Endothelial cell (in vitro differentiated cells): ENCODE measurements at regions not wholly inside any gene's neighbourhood (a gene's known extent, or its start where the extent isn't known, plus 50 kb on each side); places are given as distances from the start of the nearest gene placed in this dataset.

Experiments used
- DNase-seq: peaks from one replicate; pipeline ENCODE4 v3.0.0; 2021; ENCODE audit warnings: low spot score
- H3K27ac Mint-ChIP-seq: one replicate; pipeline ENCODE4 v1.8.0; 2021; ENCODE audit warnings: mixed read lengths, inconsistent platforms; ENCODE audit not compliant: unreplicated experiment
- H3K27me3 Mint-ChIP-seq: one replicate; pipeline ENCODE4 v1.8.0; 2021; ENCODE audit warnings: mild to moderate bottlenecking, moderate library complexity, mixed read lengths, inconsistent platforms; ENCODE audit not compliant: unreplicated experiment
- H3K36me3 Mint-ChIP-seq: one replicate; pipeline ENCODE4 v1.8.0; 2021; ENCODE audit warnings: mild to moderate bottlenecking, low read depth, mixed read lengths, inconsistent platforms; ENCODE audit not compliant: unreplicated experiment
- H3K4me1 Mint-ChIP-seq: one replicate; pipeline ENCODE4 v1.8.0; 2021; ENCODE audit warnings: mild to moderate bottlenecking, mixed read lengths, inconsistent platforms; ENCODE audit not compliant: unreplicated experiment
- H3K4me3 Mint-ChIP-seq: one replicate; pipeline ENCODE4 v1.8.0; 2021; ENCODE audit warnings: mild to moderate bottlenecking, mixed read lengths, inconsistent platforms; ENCODE audit not compliant: unreplicated experiment
- H3K9me3 Mint-ChIP-seq: one replicate; pipeline ENCODE4 v1.8.0; 2021; ENCODE audit warnings: mixed read lengths, inconsistent platforms; ENCODE audit not compliant: unreplicated experiment
- TF ChIP-seq, protein P1 (sequence below): fragments of 200-600 bp; sonication (generic); IDR thresholded peaks from one replicate; pipeline ENCODE4 v1.5.0; 2021; ENCODE audit warnings: antibody characterized with exemption; ENCODE audit not compliant: unreplicated experiment

DNA sequence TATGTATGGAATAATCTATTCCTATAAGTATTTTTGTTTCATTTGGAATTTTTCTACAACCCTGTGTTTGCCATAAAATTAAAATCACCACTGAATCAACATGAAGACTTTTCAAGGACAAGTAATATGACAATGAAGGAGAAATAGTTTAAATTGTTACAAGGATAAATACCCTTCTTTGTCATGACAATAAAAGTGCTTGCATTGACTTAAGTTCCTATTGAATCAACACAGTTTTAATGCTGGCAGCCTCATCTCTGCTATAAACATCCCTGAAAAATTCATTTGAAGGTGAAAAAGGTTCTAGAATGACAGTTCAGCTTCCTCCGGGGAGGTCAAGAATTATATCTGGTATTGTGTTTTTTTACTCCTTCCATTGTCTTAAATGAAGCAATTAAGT lies 1105.1 kb upstream of the CDH9 start:
- DNase-seq, result no peak
- Mint-ChIP-seq H3K27ac (no peak overlapping the region), H3K4me1 (no peaks in the 10 kb centered on the region), H3K9me3 (no peaks in the 10 kb centered on the region), H3K4me3 (no peak overlapping the region), H3K36me3 (no peaks in the 10 kb centered on the region), H3K27me3 (no peaks in the 10 kb centered on the region)
- TF ChIP-seq, protein P1, sequence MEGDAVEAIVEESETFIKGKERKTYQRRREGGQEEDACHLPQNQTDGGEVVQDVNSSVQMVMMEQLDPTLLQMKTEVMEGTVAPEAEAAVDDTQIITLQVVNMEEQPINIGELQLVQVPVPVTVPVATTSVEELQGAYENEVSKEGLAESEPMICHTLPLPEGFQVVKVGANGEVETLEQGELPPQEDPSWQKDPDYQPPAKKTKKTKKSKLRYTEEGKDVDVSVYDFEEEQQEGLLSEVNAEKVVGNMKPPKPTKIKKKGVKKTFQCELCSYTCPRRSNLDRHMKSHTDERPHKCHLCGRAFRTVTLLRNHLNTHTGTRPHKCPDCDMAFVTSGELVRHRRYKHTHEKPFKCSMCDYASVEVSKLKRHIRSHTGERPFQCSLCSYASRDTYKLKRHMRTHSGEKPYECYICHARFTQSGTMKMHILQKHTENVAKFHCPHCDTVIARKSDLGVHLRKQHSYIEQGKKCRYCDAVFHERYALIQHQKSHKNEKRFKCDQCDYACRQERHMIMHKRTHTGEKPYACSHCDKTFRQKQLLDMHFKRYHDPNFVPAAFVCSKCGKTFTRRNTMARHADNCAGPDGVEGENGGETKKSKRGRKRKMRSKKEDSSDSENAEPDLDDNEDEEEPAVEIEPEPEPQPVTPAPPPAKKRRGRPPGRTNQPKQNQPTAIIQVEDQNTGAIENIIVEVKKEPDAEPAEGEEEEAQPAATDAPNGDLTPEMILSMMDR, result no peak

DNA sequence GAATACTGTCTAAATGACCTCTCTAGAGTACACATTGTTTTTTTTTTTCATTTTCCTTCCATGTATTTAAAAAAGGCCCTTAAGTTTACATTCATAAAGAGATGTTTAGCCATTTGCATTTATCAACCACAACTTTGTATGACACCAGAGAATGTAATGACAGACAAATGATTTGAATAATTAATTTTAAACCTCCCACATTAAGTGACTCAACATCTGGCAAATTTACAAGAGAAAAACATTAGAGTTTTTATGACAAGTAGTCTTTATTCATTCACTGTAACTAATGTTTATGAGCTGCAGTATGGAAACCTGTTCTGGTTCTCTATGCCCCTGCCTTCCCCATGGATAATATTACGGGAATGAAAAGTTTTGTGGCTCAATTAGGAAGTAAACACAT lies 1093.8 kb upstream of the CDH9 start:
- Mint-ChIP-seq H3K4me3 (no peak overlapping the region), H3K27ac (no peak overlapping the region), H3K27me3 (no peaks in the 10 kb centered on the region), H3K36me3 (no peaks in the 10 kb centered on the region), H3K4me1 (no peaks in the 10 kb centered on the region), H3K9me3 (no peaks in the 10 kb centered on the region)
- TF ChIP-seq, protein P1, result no peak
- DNase-seq, result no peak

DNA sequence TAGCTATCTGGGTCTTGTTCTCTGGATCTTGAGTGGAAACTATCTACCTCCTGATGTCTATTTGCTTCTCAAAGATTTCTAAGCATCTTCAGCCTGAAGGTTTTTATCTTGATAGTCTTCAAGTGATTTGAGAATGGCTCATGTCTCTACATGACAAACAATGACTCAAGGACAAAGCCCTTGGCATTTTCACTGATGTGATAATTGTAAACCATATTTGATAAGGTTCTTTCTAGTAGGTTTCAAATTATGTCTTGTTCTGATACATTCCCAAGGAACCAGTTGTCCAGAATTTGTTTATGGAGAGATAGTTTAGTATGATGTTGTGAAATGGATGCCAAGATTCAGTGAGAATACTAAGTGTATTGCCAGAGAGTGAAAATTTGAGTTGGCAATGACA lies 1079.3 kb upstream of the CDH9 start:
- no peaks in the 10 kb centered on the region for H3K4me1 Mint-ChIP-seq
- no peak overlapping the region for H3K27ac Mint-ChIP-seq
- no peaks in the 10 kb centered on the region for H3K27me3 Mint-ChIP-seq
- TF ChIP-seq, protein P1, result no peak
- no peak for DNase-seq
- no peaks in the 10 kb centered on the region for H3K36me3 Mint-ChIP-seq
- H3K4me3 Mint-ChIP-seq, result no peak overlapping the region
- H3K9me3 Mint-ChIP-seq, result no peaks in the 10 kb centered on the region

DNA sequence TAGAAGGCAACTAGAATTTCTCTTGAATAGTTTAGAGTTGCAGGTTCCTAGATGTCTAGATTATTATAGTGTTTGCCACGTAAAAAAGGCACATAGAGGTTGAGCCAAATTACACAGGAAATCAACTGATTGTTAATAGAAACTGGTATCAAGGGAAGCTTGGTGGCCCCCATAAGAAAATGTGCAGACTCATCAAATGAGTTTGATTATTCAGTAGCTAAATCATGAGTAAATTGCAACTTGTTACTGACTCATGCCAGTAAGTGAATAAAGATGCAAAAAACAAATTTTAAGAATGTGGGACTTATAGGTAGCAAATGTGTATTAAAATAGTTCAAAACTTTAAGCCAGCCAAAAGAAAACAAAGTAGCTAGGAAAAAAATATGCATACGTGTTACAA lies 1078.9 kb upstream of the CDH9 start:
- Mint-ChIP-seq H3K36me3 (no peaks in the 10 kb centered on the region), H3K27ac (no peak overlapping the region), H3K4me1 (no peaks in the 10 kb centered on the region), H3K4me3 (no peak overlapping the region), H3K9me3 (no peaks in the 10 kb centered on the region), H3K27me3 (no peaks in the 10 kb centered on the region)
- TF ChIP-seq, protein P1, result no peak
- DNase-seq, result no peak

DNA sequence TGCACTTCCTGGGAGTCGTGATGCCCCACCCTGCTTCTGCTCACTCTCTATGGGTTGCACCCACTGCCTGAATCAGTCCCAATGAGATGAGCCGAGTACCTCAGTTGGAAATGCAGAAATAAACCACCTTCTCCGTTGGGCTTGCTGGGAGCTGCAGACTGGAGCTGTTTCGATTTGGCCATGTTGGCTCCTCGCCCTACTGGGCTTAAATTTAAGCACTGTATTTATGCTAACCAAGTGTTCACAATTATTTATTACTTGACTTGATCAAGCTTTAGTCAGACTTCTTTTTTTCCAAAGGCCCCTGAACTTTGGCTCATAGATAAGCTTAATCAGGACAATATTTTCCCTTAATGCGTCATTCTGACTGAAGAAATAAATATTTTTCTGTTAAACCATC lies 1072.4 kb upstream of the CDH9 start:
- no peak overlapping the region for H3K4me3 Mint-ChIP-seq
- DNase-seq, result no peak
- no peaks in the 10 kb centered on the region for H3K36me3 Mint-ChIP-seq
- H3K4me1 Mint-ChIP-seq, result no peaks in the 10 kb centered on the region
- TF ChIP-seq, protein P1, result no peak
- H3K27me3 Mint-ChIP-seq, result no peaks in the 10 kb centered on the region
- no peak overlapping the region for H3K27ac Mint-ChIP-seq
- no peaks in the 10 kb centered on the region for H3K9me3 Mint-ChIP-seq
